GM19025 (cell line): ENCODE measurements at regions not wholly inside any gene's neighbourhood (a gene's known extent, or its start where the extent isn't known, plus 50 kb on each side); places are given as distances from the start of the nearest gene placed in this dataset.

Source experiments
- ATAC-seq: cut with Tn5 transposase; IDR thresholded peaks from one replicate; pipeline ENCODE4 v1.9.1; 2021; ENCODE audit warnings: mild to moderate bottlenecking, low read depth, moderate library complexity; ENCODE audit not compliant: unreplicated experiment

DNA sequence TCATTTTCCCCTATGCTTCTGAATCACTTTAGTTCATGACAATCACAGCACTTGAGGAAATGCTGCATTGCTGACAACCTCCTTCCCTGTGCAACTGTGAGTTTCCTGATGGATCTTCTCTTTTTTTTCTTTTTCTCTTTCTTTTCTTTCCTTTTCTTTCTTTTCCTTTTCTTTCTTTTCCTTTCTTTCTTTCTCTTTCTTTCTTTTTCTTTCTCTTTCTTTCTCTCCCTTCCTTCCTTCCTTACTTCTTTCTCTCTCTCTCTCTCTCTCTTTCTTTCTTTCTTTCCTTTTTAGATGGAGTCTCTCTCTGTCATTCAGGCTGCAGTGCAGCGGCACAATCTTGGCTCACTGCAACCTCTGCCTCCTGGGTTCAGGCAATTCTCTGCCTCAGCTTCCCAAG is 247.9 kb upstream of the HTR2A start:
- ATAC-seq: no peak

- ATAC-seq: no peak
Observed at GRCh38 chr13:47142105-47142504, 245.3 kb upstream of the HTR2A start.

GRCh38 chr13:47139519-47139918 is 242.7 kb upstream of the HTR2A start:
- no peak for ATAC-seq

DNA sequence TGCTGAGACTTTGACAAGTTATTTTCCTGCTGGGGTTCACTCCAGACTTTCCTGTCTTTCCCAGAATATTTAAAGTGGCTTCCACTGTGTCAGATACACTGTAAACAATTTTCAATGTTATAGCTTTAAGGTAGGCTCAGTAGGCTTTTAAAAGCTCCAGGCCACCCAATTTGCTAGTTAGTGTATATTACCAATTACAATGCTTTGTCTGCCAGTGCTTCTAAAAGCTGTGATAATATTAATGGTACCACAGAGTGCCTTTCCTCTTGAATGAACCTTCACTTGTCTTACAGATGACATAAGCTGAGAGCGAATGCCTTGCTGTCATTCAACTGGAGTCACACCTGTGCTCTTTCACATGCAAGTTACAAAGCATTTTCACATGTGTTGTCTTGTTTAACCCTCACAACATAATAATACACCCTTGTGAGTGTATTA is 239.7 kb upstream of the HTR2A start:
- no peak for ATAC-seq

- ATAC-seq: no peak
Observed at GRCh38 chr13:47135800-47136503, 239.1 kb upstream of the HTR2A start.

GRCh38 chr13:47134939-47135489 is 238.2 kb upstream of the HTR2A start:
- ATAC-seq: no peak

- no peak for ATAC-seq
Observed at GRCh38 chr13:47133011-47133445, 236.2 kb upstream of the HTR2A start.

DNA sequence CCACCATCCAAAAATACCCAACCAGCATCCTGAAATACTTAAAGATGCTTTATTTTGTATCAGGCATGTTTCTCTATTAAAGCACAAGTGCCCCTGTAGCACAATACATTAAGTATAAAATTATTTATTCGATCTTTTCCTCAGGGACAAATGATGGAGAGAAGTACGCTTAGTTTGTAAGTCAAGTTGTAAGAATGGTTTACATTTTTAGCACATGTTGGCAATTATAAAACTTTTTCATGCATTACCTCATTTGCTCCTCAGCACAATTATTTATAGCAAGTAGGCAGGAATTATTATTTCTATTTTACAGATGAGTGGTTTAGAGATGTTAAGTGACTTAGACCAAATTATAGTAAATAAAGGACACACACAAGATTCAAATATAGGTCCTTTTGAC is 232.6 kb upstream of the HTR2A start:
- no peak for ATAC-seq

- no peak for ATAC-seq
Observed at GRCh38 chr13:47126432-47126831, 229.6 kb upstream of the HTR2A start.

GRCh38 chr13:47121092-47121763 is 224.4 kb upstream of the HTR2A start:
- ATAC-seq: no peak

DNA sequence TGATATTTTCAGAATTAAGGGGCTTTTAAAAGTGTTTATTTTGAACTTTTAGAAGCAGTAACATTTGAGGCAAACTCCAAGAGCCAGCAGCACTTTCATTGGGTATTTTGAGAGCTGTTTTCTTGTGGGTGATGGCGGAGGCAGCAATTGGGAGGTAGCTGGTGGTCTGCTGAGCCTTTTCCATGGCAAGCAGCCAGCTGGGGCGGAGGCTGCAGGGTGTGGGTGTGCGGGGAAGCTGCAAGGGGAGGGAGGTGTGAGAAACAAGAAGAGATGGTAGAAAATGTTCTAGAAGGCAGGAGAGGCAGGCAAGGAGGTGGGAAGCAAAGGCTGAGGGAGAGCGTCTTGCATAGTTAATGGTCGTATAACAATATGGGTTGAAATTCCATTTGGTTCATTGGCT is 223.4 kb upstream of the HTR2A start:
- ATAC-seq: no peak

DNA sequence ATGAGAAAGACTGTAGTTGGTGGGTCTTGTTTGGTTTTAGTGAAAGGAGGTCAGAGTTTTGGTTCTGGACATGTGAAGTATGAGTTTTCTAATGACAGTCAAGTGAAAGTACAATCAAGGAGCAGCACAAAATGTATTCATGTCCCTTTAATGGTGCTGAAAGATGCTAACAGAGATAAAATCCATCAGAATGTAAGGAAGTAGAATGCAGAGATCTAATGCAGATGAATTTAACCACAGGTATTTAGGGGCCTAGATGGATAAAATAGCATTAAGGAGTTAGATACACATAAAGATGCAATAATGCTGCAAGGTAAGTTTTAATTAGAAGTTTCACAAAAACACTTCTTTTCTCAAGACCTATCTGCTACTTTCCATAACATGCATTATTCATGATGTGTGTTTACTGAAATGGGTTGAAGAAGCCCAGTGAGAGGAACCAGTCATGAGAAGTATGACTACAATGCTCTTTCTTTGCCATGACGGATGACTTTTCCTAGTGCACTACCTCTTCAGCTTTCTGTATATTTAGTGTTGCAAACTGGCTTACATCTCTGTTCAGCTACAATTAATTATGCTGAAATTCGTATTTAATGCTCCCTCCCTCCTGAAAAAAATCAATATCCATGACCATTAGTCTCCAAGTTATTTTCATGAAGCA is 222.9 kb upstream of the HTR2A start:
- no peak for ATAC-seq

GRCh38 chr13:47117268-47117667 is 220.4 kb upstream of the HTR2A start:
- ATAC-seq: no peak

- ATAC-seq: no peak
Observed at GRCh38 chr13:47114030-47114429, 217.2 kb upstream of the HTR2A start.

- ATAC-seq: no peak
Observed at GRCh38 chr13:47112903-47113299, 216.0 kb upstream of the HTR2A start.

DNA sequence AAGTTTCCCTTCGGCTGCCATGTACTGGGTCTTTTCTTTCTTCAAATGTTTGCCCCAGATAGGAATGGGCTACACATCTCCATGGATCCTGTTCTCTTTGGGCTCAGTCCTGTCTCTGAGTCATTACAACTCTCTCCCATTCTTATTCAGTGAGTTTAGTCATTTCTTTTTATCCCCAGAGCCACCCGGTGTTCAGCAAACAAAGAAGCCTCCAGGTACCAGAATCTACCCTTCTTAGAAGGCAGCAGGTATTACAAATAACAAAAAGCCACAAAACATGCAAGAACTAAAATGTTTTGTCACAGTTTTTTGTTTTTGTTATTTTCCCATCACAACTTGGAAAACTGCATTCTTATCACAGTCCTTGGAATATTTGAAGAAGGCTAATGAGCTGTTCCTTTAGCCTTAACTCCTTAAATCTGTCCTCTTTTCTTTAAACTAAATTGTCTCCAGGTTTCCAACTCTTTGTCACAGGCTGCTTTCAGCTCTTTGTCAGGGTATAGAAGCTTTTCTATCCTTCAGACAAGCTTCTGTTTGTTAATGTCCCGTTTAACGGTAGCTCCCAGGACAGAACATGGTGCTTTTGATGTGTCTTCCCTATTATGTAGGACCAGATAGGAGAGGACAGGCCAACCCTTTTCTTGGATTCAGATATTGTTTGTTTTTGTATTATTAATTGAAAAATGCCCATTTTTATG is 215.5 kb upstream of the HTR2A start:
- no peak for ATAC-seq

DNA sequence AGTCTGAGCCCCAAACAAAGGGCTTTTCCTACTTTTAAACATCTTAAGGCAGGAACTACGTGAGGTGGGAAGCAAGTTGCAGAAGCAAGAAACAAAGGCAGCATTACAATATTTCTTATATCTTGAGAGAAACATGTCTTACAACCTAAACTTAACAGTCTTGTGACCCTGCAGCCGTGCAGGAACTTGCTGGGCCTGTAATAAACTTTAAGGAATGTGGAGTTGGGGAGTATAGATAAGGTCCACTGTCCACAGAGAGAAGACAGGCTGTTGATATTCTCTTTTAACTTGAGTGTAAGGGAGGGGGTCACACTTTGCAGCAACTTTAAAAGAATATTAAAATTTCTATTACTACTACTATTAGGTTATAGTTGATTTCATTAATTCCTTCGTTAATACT is 214.6 kb upstream of the HTR2A start:
- ATAC-seq: no peak

- no peak for ATAC-seq
Observed at GRCh38 chr13:47110833-47111240, 214.0 kb upstream of the HTR2A start.

DNA sequence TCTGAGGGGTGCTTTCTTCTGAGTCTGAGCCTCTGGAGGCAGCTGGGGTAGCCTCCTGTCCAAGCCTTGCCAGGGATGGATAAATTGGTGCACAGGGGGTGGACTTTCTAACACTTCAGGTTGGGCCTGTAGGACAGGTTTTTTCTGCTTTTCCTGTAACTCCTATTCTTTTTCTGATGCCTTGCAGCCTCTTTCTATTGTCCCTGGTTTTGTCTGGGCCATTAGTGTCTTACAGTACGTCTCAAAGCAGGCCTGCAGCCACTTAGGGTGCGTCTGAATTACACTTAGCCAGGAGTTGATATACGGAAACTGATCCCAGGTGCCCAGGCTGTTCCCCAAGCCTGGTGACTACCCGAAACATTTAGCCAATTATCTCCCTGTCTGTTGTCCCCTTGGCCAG is 213.3 kb upstream of the HTR2A start:
- ATAC-seq: no peak

DNA sequence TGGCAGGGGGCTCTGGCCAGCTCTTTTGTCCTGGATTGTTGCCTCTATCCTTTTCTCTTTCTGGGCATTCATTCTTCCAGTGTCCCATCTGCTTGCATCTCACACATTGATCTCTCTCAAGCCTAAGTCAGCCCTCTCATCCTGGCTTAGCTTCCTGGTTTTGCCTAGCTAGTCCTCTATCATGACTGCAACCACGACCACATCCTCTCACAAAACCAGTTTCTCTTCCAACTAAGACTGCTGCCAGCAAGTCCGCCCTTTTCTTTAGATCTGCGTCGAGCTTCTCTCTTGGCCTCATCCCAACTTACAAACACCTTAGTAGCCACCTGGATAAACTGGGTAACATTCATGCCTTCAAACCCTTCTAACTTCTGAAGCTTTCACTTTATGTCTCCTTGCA is 212.2 kb upstream of the HTR2A start:
- ATAC-seq: peak; percentile 83
